Right atrium auricular region (tissue), 2 donors: ENCODE measurements at regions not wholly inside any gene's neighbourhood (a gene's known extent, or its start where the extent isn't known, plus 50 kb on each side); places are given as distances from the start of the nearest gene placed in this dataset.
"Not testable (repeated sequence)": the region's sequence is repeated elsewhere in the genome, so short reads cannot be mapped to it uniquely, and the experiment has no call there.

Source experiments
- DNase-seq: peaks from one replicate; pipeline ENCODE4 v3.0.0-alpha.2; 2019; ENCODE audit warnings: low spot score
- H3K27ac ChIP-seq, 2 donors: fragments of 200-600 bp; sonication (generic); 1 replicate in 1 of 2; 2 replicates in 1 of 2; pipeline ENCODE4 v1.5.1; 2016 to 2019
- H3K27me3 ChIP-seq, 2 donors: fragments of 200-600 bp; sonication (generic); one replicate each; pipeline versions ENCODE4 v1.5.1 to v1.6.0; 2017 to 2019
- H3K36me3 ChIP-seq: fragments of 200-600 bp; sonication (generic); one replicate; pipeline ENCODE4 v1.5.1; 2016
- H3K4me1 ChIP-seq, 2 donors: fragments of 200-600 bp; sonication (generic); one replicate each; pipeline versions ENCODE4 v1.5.1 to v1.6.0; 2017 to 2019
- H3K4me3 ChIP-seq, 2 donors: fragments of 200-600 bp; sonication (generic); 1 replicate in 1 of 2; 2 replicates in 1 of 2; pipeline ENCODE4 v1.5.1; 2017 to 2019; ENCODE audit warnings: mild to moderate bottlenecking in 1 of 2, moderate library complexity in 1 of 2
- H3K9me3 ChIP-seq, 2 donors: fragments of 200-600 bp; sonication (generic); one replicate each; pipeline ENCODE4 v1.5.1; 2019
- TF ChIP-seq, protein P1 (sequence below), 2 donors: fragments of 200-600 bp; sonication (generic); IDR thresholded peaks; one replicate each; pipeline ENCODE4 v1.5.1; 2019; ENCODE audit warnings: antibody characterized with exemption in 2 of 2

DNA sequence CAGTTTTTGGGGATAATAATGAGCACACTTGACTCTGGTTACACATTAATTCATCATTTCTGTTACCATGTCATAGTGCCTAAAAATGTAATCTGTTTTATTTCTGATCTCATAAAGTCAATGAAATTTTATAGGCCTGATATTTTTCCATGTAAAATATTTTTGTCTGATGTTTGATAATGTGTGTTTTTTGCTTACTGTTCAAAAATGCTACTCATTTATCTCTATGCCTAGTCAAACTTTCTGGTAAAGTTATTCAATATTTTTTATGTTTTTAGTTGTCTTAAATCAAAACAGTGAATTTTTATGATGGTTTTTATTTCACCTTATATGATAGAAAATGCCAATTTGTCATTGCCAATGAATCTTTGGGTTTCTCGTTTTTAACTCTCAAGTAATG, 147.0 kb downstream of the AHSP start:
- H3K4me1 ChIP-seq, result no peaks in the 10 kb centered on the region
- H3K4me3 ChIP-seq, result no peak overlapping the region
- peaks cover 0 to 6% of the 10 kb centered on the region in 2 donors for H3K9me3 ChIP-seq
- H3K36me3 ChIP-seq, result no peaks in the 10 kb centered on the region
- no peaks in the 10 kb centered on the region for H3K27me3 ChIP-seq
- DNase-seq, result no peak
- H3K27ac ChIP-seq, result no peak overlapping the region
- TF ChIP-seq, protein P1, sequence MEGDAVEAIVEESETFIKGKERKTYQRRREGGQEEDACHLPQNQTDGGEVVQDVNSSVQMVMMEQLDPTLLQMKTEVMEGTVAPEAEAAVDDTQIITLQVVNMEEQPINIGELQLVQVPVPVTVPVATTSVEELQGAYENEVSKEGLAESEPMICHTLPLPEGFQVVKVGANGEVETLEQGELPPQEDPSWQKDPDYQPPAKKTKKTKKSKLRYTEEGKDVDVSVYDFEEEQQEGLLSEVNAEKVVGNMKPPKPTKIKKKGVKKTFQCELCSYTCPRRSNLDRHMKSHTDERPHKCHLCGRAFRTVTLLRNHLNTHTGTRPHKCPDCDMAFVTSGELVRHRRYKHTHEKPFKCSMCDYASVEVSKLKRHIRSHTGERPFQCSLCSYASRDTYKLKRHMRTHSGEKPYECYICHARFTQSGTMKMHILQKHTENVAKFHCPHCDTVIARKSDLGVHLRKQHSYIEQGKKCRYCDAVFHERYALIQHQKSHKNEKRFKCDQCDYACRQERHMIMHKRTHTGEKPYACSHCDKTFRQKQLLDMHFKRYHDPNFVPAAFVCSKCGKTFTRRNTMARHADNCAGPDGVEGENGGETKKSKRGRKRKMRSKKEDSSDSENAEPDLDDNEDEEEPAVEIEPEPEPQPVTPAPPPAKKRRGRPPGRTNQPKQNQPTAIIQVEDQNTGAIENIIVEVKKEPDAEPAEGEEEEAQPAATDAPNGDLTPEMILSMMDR (IDR thresholded peaks at IDR 0.05), result no peak

DNA sequence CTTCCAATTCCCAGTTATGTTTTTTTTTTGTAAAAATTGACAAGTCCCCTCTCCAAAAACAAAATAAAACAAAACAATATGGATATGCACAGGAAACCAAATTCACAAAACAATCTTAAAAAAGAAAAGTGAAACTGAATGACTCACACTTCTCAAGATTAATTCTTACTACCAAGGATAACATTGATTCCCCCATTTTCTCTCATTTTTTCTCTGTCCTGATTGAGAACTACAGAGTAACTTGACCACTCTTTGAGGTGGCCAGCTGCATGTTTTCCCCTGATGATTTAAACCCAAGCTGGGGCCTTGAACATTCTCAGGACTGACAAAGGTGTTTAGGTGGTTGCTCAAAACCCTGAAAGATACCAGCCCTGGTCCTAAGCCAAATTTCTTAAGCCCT, 149.0 kb downstream of the AHSP start:
- TF ChIP-seq, protein P1 (IDR thresholded peaks at IDR 0.05), result no peak
- Histone ChIP-seq H3K4me3 (no peak overlapping the region), H3K27ac (no peak overlapping the region), H3K36me3 (no peaks in the 10 kb centered on the region), H3K9me3 (no peaks in the 10 kb centered on the region), H3K27me3 (no peaks in the 10 kb centered on the region), H3K4me1 (no peaks in the 10 kb centered on the region)
- no peak for DNase-seq

DNA sequence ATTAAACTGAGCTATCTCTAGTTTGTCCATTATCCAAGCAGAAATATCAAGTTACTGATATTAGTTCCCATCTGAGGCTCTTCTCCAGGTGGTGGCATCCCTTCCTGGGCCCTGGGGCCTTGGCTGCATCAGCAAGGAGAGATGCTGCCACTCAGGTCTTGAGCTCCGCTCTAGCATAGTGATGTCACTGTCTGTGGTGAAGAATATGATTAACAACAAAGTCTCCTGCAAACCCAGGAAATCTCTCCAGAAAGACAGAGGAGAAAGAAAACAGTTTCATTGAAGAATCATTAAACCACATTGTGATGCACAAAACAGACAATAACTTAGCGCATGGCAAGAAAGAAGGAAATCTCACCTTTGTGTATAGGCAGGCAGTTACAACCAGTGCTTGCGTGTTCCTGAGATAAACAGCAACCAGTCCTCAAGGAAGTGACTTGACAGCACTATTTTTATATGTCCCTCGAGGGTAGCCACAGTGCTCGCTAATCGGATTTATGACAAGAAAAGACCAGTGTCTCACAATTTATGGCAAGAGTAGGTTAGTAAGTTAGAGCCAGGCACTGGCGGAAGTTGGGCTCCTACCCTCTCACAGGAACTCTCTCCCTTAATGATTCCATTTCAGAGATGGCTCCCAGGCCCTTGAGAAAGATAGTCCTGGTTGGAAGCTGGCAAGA, 151.1 kb downstream of the AHSP start:
- H3K4me3 ChIP-seq, result no peak overlapping the region
- TF ChIP-seq, protein P1 (IDR thresholded peaks at IDR 0.05), result no peak
- no peak overlapping the region for H3K27ac ChIP-seq
- no peaks in the 10 kb centered on the region for H3K4me1 ChIP-seq
- H3K27me3 ChIP-seq, result no peaks in the 10 kb centered on the region
- no peaks in the 10 kb centered on the region for H3K36me3 ChIP-seq
- no peak for DNase-seq
- no peaks in the 10 kb centered on the region for H3K9me3 ChIP-seq

DNA sequence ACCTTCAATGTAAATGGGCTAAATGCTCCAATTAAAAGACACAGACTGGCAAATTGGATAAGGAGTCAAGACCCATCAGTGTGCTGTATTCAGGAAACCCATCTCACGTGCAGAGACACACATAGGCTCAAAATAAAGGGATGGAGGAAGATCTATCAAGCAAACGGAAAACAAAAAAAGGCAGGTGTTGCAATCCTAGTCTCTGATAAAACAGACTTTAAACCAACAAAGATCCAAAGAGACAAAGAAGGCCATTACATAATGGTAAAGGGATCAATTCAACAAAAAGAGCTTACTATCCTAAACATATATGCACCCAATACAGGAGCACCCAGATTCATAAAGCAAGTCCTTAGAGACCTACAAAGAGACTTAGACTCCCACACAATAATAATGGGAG, 161.6 kb downstream of the AHSP start:
- DNase-seq, H3K4me3 ChIP-seq, H3K27ac ChIP-seq, H3K4me1 ChIP-seq, H3K36me3 ChIP-seq, H3K27me3 ChIP-seq, H3K9me3 ChIP-seq: not testable (repeated sequence)

DNA sequence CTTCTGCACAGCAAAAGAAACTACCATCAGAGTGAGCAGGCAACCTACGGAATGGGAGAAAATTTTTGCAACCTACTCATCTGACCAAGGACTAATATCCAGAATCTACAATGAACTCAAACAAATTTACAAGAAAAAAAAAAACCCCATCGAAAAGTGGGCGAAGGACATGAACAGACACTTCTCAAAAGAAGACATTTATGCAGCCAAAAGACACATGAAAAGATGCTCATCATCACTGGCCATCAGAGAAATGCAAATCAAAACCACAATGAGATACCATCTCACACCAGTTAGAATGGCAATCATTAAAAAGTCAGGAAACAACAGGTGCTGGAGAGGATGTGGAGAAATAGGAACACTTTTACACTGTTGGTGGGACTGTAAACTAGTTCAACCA, 164.6 kb downstream of the AHSP start:
- DNase-seq, H3K27ac ChIP-seq, H3K36me3 ChIP-seq: not testable (repeated sequence)

DNA sequence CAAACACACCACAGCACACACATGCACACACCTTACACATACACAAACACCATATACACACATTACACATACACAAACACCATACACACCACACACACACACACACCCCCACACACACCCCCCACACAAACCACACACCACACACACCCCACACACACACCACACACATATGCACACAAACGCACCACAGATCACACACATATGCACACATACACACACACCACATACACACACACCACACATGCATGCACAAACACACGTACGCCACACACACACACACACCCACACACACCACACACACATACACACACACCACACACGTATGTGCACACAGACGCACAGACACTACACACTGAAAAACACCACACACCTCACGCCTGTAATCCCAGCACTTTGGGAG, 166.0 kb downstream of the AHSP start:
- Histone ChIP-seq H3K27me3 (no peaks in the 10 kb centered on the region), H3K9me3 (no peaks in the 10 kb centered on the region), H3K4me1 (no peaks in the 10 kb centered on the region), H3K4me3 (no peak overlapping the region), H3K36me3 (no peaks in the 10 kb centered on the region), H3K27ac (no peak overlapping the region)
- TF ChIP-seq, protein P1 (IDR thresholded peaks at IDR 0.05), result no peak
- no peak for DNase-seq

More for the DNA sequence above, 164.6 kb downstream of the AHSP start:
- H3K9me3 ChIP-seq, H3K4me1 ChIP-seq, H3K4me3 ChIP-seq, H3K27me3 ChIP-seq: not testable (repeated sequence)

DNA sequence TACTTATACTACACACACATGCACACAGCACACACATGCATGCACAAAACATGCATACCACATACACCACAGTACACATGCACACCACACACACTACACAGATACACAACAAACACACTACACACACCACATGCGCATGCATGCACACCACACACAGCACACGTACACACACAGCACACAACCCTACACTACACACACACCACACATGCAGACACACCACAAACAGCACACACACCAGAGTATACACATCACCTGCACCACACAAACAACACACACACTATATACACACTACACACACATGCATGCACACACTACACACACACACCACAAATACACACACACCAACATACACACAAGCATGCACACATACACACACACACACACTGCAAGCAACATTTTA, 166.8 kb downstream of the AHSP start:
- Histone ChIP-seq H3K4me3 (no peak overlapping the region), H3K27me3 (no peaks in the 10 kb centered on the region), H3K9me3 (no peaks in the 10 kb centered on the region), H3K27ac (no peak overlapping the region), H3K4me1 (no peaks in the 10 kb centered on the region), H3K36me3 (no peaks in the 10 kb centered on the region)
- no peak for DNase-seq
- TF ChIP-seq, protein P1 (IDR thresholded peaks at IDR 0.05), result no peak
